GM23248 (cell line): ENCODE measurements at regions not wholly inside any gene's neighbourhood (a gene's known extent, or its start where the extent isn't known, plus 50 kb on each side); places are given as distances from the start of the nearest gene placed in this dataset.

Experiments
- DNase-seq: peaks from one replicate; pipeline ENCODE4 v3.0.0-alpha.2; 2015
- H2AFZ ChIP-seq: fragments of 200-600 bp; sonication (generic); 2 replicates; pipeline ENCODE4 v1.6.1; 2016; ENCODE audit warnings: antibody characterized with exemption
- H3F3A ChIP-seq: fragments of 200-600 bp; sonication (generic); 2 replicates; pipeline ENCODE4 v1.6.1; 2016; ENCODE audit warnings: mild to moderate bottlenecking, antibody characterized with exemption, mixed run types; ENCODE audit not compliant: insufficient read depth
- H3K27ac ChIP-seq: fragments of 200-600 bp; sonication (generic); 2 replicates; pipeline ENCODE4 v1.5.1; 2016; ENCODE audit warnings: mild to moderate bottlenecking
- H3K27me3 ChIP-seq: fragments of 200-600 bp; sonication (generic); replicated peaks from 2 replicates; pipeline ENCODE4 v1.6.1; 2016; ENCODE audit warnings: mild to moderate bottlenecking; ENCODE audit not compliant: insufficient read depth
- H3K36me3 ChIP-seq: fragments of 200-600 bp; sonication (generic); 2 replicates; pipeline ENCODE4 v1.6.1; 2016; ENCODE audit warnings: low read depth, mild to moderate bottlenecking
- H3K4me1 ChIP-seq: fragments of 200-600 bp; sonication (generic); 2 replicates; pipeline ENCODE4 v1.6.1; 2016; ENCODE audit warnings: mild to moderate bottlenecking; ENCODE audit not compliant: insufficient read depth
- H3K4me2 ChIP-seq: fragments of 200-600 bp; sonication (generic); one replicate; pipeline ENCODE4 v1.6.1; 2016; ENCODE audit warnings: mild to moderate bottlenecking; ENCODE audit not compliant: unreplicated experiment
- H3K4me3 ChIP-seq: fragments of 200-600 bp; sonication (generic); 2 replicates; pipeline ENCODE4 v1.5.1; 2016; ENCODE audit warnings: mild to moderate bottlenecking
- H3K79me2 ChIP-seq: fragments of 200-600 bp; sonication (generic); 2 replicates; pipeline ENCODE4 v1.6.1; 2016; ENCODE audit warnings: mild to moderate bottlenecking; ENCODE audit not compliant: insufficient read depth
- H3K9ac ChIP-seq: fragments of 200-600 bp; sonication (generic); 2 replicates; pipeline ENCODE4 v1.6.1; 2016; ENCODE audit warnings: mild to moderate bottlenecking
- H3K9me2 ChIP-seq: fragments of 200-600 bp; sonication (generic); 2 replicates; pipeline ENCODE4 v1.6.1; 2016; ENCODE audit warnings: mixed run types, mild to moderate bottlenecking, moderate library complexity; ENCODE audit not compliant: insufficient read depth
- H3K9me3 ChIP-seq: fragments of 200-600 bp; sonication (generic); one replicate; pipeline ENCODE4 v1.6.1; 2017; ENCODE audit warnings: low read depth
- H4K20me1 ChIP-seq: fragments of 200-600 bp; sonication (generic); 2 replicates; pipeline ENCODE4 v1.6.0; 2016; ENCODE audit not compliant: insufficient read depth
- EZH2 ChIP-seq: fragments of 200-600 bp; sonication (generic); IDR thresholded peaks from 2 replicates; pipeline ENCODE4 v1.6.1; 2018; ENCODE audit warnings: antibody characterized with exemption, mild to moderate bottlenecking; ENCODE audit not compliant: insufficient read depth, poor library complexity, severe bottlenecking
- EZH2phosphoT487 ChIP-seq: fragments of 200-600 bp; sonication (generic); IDR thresholded peaks from 2 replicates; pipeline ENCODE4 v1.6.1; 2018; ENCODE audit warnings: antibody characterized with exemption, moderate library complexity, mild to moderate bottlenecking, low read depth; ENCODE audit not compliant: insufficient read depth
- WGBS, 2 experiments: methylation state at CpG; one replicate each; pipeline ENCODE4 v1.1.6; 2015 to 2017; ENCODE audit warnings: low lambda C conversion rate in 2 of 2, low coverage in 1 of 2; ENCODE audit errors: missing lambda C conversion rate in 2 of 2; 5-methylcytosine and 5-hydroxymethylcytosine counted together
- in situ Hi-C: fragments of 300-500 bp; cut with MboI; formaldehyde crosslinking; loops from 2 replicates; pipeline ENCODE4 v1.15.0; 2020

DNA sequence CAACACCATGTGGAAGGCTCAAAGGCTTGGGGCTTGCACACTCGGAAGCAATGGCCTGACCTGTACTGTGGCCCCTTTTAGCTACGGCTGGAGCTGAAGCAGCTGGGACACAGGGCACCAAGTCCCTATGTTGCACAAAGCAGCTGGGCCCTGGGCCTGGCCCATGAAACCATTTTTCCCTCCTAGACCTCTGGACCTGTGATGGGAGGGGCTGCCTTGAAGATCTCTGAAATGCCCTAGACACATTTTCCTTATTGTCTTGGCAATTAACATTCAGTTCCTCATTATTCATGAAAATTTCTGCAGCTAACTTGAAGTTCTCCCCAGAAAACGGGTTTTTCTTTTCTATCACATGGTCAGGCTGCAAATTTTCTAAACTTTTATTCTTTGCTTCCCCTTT lies 85.6 kb upstream of the ALDH1A3 start:
- WGBS, 2 experiments, result 59 to 74% methylated on average over 3 of the region's 3 CpGs
- DNase-seq, result no peak

DNA sequence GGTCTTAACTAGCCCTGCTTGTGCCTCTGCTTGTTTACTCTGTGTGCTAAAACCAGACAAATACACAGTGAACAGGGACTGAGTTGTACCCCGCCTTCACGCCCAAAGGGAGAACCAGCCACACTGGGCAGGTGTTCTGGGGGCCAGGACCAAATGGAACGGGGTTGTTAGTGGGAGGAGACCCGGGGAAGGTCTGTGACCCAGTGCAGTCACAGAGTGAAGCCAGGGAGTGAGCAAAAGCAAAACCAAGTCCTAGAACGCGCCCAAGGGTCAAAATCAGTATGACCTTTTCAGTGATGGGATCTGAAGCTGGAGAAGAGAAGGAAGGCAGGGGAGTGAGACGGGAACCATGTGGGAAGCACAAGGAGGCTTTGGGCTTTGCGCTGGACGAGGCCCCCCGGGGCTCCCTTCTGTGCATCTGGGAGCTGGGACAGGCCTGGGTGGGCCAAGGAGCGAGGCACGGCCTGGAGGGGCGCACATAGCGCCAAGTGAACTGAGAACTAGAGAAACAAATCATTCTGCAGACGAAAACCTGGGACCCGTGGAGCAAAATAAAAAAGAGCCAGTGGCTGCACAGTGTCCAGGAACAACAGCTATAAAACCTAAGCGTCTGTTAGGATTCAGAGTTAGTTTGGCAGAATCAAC lies 78.3 kb upstream of the ALDH1A3 start:
- 85 to 88% methylated on average over 12 to 17 of the region's 17 CpGs for WGBS, 2 experiments
- H3K4me1 ChIP-seq, result no peaks in the 10 kb centered on the region
- no peak overlapping the region for H3K27ac ChIP-seq
- H3K9ac ChIP-seq, result no peak overlapping the region
- TF ChIP-seq EZH2 (no peak), EZH2phosphoT487 (no peak)
- H3K27me3 ChIP-seq, result no peaks in the 10 kb centered on the region
- in situ Hi-C loops, result no loop called here
- H3F3A ChIP-seq, result no peaks in the 10 kb centered on the region
- no peaks in the 10 kb centered on the region for H3K79me2 ChIP-seq
- DNase-seq, result no peak
- no peak overlapping the region for H3K4me2 ChIP-seq
- H3K9me3 ChIP-seq, result no peaks in the 10 kb centered on the region
- no peaks in the 10 kb centered on the region for H4K20me1 ChIP-seq
- no peak overlapping the region for H2AFZ ChIP-seq
- no peaks in the 10 kb centered on the region for H3K36me3 ChIP-seq
- no peaks in the 10 kb centered on the region; the same call in 1 of the 2 replicates for H3K9me2 ChIP-seq
- no peak overlapping the region for H3K4me3 ChIP-seq

More for the DNA sequence above, 85.6 kb upstream of the ALDH1A3 start:
- no peaks in the 10 kb centered on the region for H4K20me1 ChIP-seq
- H3K9me3 ChIP-seq, result no peaks in the 10 kb centered on the region
- H2AFZ ChIP-seq, result no peak overlapping the region
- no peaks in the 10 kb centered on the region for H3K79me2 ChIP-seq
- H3K4me2 ChIP-seq, result no peak overlapping the region
- no peaks in the 10 kb centered on the region for H3K36me3 ChIP-seq
- no peak overlapping the region for H3K27ac ChIP-seq
- no peaks in the 10 kb centered on the region for H3F3A ChIP-seq
- in situ Hi-C loops, result no loop called here
- TF ChIP-seq EZH2phosphoT487 (no peak), EZH2 (no peak)
- no peak overlapping the region for H3K4me3 ChIP-seq
- no peaks in the 10 kb centered on the region for H3K4me1 ChIP-seq
- no peaks in the 10 kb centered on the region; the same call in 1 of the 2 replicates for H3K9me2 ChIP-seq
- H3K27me3 ChIP-seq, result no peaks in the 10 kb centered on the region
- H3K9ac ChIP-seq, result no peak overlapping the region

DNA sequence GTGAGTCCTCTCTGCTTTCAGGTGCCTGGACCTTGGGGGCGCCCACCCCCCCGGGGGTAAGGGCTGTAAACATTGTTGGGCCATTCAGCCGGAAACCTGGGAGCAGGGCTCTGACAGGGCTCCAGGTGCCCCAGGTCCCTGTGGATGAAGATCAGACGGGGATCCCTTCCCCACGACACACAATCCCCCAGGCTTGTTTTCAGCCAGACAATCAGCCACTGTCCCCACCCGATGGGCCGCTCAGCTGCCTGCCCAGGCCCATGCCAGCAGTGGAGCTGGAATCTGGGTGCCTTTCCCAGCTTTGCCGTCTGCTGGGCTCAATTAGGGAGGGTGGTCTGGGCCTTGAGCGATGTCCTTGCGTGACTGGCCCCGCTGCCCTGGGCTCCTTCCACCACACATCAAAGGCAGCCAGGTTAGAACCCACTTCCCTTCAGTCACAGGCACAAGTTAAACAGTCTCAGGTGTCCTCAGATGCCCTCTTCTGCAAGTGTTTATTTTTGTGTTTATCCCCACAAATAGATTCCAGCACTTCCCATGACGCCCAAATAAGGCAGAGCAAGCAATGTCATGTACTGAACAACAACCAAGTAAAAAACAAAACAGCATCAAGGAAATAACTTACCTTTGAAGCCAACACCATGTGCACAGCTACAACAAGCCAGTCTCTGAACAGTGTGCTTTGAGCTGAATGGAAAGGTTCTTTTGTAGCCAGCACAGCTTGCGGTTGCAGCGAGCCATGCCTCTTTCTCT lies 77.0 kb upstream of the ALDH1A3 start:
- H3K9me2 ChIP-seq, result no peaks in the 10 kb centered on the region; the same call in 1 of the 2 replicates
- no peak overlapping the region for H3K27ac ChIP-seq
- DNase-seq, result no peak
- H3K36me3 ChIP-seq, result no peaks in the 10 kb centered on the region
- no peak overlapping the region for H3K4me3 ChIP-seq
- no peaks in the 10 kb centered on the region for H3K4me1 ChIP-seq
- H3K79me2 ChIP-seq, result no peaks in the 10 kb centered on the region
- no peaks in the 10 kb centered on the region for H3F3A ChIP-seq
- no peaks in the 10 kb centered on the region for H4K20me1 ChIP-seq
- in situ Hi-C loops, result no loop called here
- no peak overlapping the region for H3K4me2 ChIP-seq
- WGBS, 2 experiments, result 54 to 63% methylated on average over 13 to 14 of the region's 14 CpGs
- H3K9me3 ChIP-seq, result no peaks in the 10 kb centered on the region
- H3K9ac ChIP-seq, result no peak overlapping the region
- no peaks in the 10 kb centered on the region for H3K27me3 ChIP-seq
- no peak for TF ChIP-seq EZH2phosphoT487
- no peak for TF ChIP-seq EZH2
- H2AFZ ChIP-seq, result no peak overlapping the region

DNA sequence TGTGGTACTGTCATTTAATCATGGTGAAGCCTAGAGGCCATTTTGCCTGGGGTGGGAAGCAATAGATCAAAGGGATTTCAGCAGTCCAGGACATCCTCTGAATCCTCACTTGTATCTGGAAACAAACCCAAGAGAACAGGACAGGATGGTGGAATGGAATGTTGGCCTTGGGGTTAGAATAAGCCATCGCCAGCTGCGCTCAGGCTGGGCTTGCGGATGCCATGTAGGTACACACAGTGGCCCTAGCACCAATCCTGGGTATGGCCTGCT lies 76.5 kb upstream of the ALDH1A3 start:
- in situ Hi-C loops, result no loop called here
- Histone ChIP-seq H3K9me2 (no peaks in the 10 kb centered on the region), H3K4me1 (no peaks in the 10 kb centered on the region), H3K4me2 (no peak overlapping the region), H3K27ac (no peak overlapping the region), H3K9ac (no peak overlapping the region), H2AFZ (no peak overlapping the region), H4K20me1 (no peaks in the 10 kb centered on the region), H3F3A (no peaks in the 10 kb centered on the region), H3K36me3 (no peaks in the 10 kb centered on the region), H3K4me3 (no peak overlapping the region), H3K27me3 (no peaks in the 10 kb centered on the region), H3K79me2 (no peaks in the 10 kb centered on the region), H3K9me3 (no peaks in the 10 kb centered on the region)
- 97 to 100% methylated on average over 3 of the region's 3 CpGs for WGBS, 2 experiments
- DNase-seq, result no peak
- TF ChIP-seq EZH2phosphoT487 (no peak), EZH2 (no peak)
